ENCODE measurements at regions not wholly inside any gene's neighbourhood (a gene's known extent, or its start where the extent isn't known, plus 50 kb on each side); places are given as distances from the start of the nearest gene placed in this dataset.

DNA sequence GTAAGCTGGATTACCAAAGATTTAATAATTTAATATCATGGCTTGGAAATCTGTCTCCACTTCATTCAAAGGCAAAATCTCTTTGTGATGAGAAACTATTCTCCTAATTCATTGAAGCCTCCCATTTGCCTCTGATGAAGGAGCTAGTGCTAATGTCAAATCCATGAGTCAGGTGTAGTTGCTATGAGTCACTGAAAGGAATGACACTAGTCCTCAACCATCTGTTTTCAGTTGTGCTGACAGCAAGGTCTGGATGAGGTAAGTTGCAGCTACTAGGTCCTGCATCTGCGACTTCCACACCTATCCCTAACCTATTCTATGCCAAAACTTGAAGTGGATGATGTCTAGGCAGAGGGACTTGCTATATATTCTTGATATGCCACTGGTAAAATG, 324.0 kb upstream of the UBE2E3 start:
- peak; percentile 98 for ATAC-seq

GRCh38 chr2:180655842-180656454, 324.5 kb upstream of the UBE2E3 start:
- no peak for ATAC-seq

GRCh38 chr2:180655393-180655792, 325.0 kb upstream of the UBE2E3 start:
- no peak for ATAC-seq

- no peak for ATAC-seq
Measured at GRCh38 chr2:180653481-180653880, 326.9 kb upstream of the UBE2E3 start.

DNA sequence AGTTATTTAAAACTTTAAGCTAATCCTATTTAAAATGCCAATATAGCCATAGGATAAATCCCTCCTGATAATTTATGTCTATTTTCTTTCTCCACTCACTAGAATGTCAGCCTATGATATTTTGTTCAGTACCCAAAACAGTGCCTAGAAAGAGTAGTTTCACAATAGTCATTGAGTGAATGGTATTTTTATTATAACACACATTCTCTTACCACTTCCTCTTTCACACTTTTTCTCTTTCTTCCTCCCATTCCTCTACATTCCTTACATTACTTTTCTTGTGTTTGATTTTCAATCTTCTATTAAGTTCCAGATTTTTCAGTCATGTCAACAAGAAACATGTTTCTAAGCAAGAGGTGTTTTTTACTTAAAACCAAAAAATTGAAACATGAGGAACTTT, 327.6 kb upstream of the UBE2E3 start:
- ATAC-seq = no peak

GRCh38 chr2:180651596-180651995, 328.8 kb upstream of the UBE2E3 start:
- ATAC-seq = no peak

DNA sequence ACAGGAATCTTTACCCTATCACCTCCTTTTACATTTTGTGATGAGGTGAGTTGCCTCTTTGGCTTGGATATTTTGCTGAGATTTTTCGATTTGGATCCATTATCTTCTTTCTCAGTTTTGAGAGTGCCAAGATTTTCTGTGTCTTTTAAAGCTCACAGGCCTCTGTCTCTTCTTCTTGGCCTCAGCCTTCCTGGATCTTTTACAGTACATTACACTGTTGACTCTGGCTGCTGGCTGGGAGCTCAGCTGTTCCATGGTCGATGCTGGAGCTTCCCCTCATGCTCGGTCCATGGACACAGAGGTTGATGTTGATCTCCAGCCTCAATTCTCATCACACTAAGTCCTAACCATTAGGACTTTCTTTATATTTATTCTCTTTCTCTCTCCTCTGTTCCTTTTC, 332.8 kb upstream of the UBE2E3 start:
- no peak for ATAC-seq

DNA sequence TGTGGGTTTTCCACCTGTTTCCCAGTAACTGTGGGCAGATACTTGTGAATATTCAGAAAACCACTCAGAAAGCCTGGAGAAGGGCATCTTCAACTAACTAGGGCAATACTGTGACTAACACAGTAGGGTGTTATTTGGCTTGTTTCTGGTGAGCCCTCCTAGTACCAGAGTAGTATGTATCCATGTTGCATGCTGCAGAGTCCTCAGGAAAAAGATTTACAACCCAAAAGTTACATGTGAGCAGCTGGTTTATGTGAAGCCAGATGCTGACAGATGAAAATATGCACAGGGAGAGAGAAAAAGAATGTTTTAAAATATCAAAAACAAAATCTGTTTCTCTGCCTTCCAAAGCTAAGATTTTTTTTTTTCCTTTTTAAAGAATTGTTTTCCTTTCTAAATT, 333.2 kb upstream of the UBE2E3 start:
- ATAC-seq = no peak

GRCh38 chr2:180646756-180647155, 333.6 kb upstream of the UBE2E3 start:
- no peak for ATAC-seq

DNA sequence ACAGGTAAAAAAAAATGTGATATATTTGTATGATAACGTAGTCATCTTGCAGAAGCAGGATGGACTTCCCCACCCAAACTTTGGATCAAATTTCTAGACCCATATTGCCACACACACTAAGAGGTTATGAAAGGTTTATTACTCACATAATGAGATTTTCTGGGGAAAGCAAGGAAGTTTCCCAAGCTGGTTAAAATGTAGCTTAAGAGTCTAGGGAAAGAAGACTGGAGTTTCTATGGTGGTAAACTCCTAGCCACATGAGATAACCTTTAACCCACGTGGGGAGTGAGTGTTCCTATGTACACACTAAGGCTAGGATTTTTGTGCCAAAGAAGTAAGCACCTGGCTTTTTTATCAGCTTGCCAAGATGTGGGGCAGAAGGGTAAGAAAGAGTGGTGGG, 335.7 kb upstream of the UBE2E3 start:
- no peak for ATAC-seq

DNA sequence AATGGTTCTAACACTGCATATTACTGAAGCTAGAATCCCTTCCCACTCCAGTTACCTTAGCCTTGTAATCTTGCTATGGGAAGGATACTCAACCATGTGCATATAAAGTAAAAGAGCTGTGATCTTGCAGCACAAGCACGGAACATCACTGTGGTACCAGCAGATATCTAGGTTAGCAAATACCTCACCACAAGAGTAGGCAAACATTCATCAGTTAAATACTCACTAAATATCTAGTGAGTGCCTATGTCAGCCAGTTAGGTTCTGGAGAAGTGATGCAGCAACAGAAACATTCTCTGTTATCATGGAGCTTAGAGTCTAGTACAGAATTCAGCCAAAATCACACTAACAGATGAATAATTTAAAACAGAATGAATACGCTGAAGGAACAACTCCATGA, 349.6 kb upstream of the UBE2E3 start:
- no peak for ATAC-seq

DNA sequence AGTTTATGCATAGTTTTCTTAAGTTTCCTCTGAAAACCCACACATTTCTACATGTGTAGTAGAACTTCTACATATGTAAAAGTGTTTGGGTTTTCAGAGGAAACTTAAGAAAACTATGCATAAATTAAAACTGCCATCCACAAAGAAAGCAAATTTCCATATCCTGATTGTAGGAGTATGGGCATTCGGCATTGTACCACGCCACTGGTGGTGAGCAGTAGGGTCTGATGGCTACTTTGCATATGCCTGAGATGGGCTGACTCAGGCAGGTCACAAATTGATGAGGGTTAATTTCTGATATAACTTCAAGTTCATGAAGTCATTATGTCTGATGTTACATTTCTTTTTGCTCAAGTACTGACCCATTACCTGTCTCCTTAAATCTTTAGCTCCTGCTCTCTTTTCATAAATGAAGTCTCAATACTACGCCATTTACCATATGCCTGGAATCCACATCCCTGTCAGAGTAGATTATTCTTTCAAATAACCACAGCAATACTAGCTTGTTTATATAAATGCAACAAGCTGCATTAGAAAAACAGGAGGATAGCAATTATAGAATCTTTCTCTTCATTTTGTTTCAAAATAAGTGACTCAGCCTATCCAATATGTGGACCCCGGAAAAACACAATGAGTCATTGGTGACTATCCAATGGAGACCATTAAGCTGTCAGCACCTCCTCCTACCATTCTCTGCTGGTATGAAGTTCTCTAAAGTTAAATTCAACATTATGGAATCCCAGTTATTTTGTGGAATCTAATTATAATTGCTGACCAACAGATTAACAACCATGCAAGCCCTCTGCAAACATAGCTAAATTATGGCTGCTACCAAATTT, 355.2 kb upstream of the UBE2E3 start:
- no peak for ATAC-seq

GRCh38 chr2:180621941-180622918, 358.2 kb upstream of the UBE2E3 start:
- ATAC-seq = no peak

DNA sequence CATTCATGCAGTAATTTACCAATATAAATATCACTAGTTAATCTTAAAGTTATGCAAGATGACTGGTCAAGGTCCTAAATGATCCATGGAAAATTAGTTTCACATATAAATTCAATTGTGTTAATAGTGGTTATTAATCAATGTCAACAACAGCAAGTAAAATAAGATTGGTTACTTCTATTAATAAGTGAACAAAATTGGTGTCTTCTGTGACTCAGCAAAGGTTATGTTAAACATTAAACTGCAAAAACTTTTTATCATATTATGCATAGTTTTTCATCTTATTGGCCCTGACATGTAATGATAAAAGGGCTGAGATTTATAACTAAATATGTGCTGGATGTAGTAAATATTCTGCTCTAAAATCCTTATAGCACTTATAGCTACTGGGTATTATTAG, 359.0 kb upstream of the UBE2E3 start:
- no peak for ATAC-seq

DNA sequence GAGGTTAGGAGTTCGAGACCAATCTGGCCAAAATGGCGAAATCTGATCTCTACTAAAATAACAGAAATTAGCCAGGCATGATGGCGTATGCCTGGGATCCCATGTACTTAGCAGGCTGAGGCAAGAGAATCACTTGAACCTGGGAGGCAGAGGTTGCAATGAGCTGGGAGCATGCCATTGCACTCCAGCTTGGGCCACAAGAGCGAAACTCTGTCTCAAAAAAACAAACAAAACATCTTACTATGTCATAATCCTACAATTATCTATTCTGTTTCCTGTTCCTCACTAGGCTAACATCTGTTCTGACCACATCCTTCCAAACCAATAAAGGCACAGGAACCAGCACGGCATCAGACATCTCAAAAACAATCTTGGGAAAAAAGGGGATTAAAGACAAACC, 361.8 kb upstream of the UBE2E3 start:
- ATAC-seq = no peak

- no peak for ATAC-seq
Measured at GRCh38 chr2:180614776-180615175, 365.6 kb upstream of the UBE2E3 start.

- ATAC-seq = no peak
Measured at GRCh38 chr2:180609626-180610340, 370.6 kb upstream of the UBE2E3 start.

GRCh38 chr2:180607514-180608049, 372.8 kb upstream of the UBE2E3 start:
- no peak for ATAC-seq

DNA sequence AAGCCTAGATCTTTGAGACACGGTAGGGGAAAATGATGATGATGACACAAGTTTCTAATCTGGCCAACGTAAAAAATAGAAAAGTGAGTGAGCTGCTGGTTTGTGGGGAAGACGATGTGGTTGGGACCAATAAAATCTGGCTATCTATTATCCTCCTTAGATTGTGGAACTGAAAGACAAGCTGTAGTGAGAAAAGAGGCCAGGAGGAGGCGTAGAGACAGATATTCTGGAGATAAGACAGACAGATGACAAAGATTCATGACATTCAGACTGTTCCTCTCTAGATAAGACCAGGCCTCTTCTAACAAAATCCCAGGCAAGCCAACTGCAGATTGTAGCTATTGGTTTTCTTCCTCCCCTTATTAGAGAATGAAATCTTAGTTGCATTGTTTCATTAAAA, 376.3 kb upstream of the UBE2E3 start:
- ATAC-seq = no peak

DNA sequence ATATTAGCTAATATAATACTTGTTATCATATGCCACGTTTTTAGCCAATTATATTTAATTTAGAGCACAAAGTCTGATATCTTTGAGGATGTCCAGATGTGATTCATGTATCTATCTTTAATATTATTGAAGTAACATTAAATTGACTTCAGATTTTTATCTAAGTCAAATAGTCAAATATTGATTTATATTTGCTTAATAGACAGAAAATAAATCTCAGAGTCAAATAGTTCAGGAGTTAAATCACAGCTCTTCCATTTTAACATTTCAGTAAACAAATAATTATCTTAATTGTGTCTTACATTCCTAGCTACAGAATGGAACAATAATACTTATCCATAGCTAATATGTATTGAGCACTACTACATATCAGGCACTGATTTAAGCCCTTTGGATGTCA, 379.4 kb upstream of the UBE2E3 start:
- ATAC-seq = no peak

DNA sequence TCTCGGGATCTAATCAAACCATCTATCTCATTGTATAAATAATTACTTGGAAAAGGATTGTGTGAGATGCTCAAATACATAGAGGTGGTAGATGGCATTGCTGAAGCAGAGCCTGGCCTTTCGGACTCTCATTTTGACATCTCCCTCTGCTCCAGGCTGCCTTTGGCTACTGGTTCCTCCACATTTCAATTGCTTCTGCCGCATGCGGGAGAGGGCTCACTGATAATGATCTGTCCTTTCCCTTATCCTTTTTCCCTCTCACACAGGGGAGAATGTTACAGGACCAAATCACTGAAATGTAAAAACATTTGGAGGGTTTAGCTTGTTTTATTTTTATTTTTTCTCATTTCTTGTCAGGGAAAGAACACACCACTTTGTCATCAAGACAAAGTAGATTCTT, 380.6 kb upstream of the UBE2E3 start:
- ATAC-seq = no peak

GRCh38 chr2:180597179-180597578, 383.2 kb upstream of the UBE2E3 start:
- no peak for ATAC-seq

Data from esophagus mucosa (tissue), 1 donor.